ENCODE measurements at regions not wholly inside any gene's neighbourhood (a gene's known extent, or its start where the extent isn't known, plus 50 kb on each side); places are given as distances from the start of the nearest gene placed in this dataset.
"Not testable (repeated sequence)": the region's sequence is repeated elsewhere in the genome, so short reads cannot be mapped to it uniquely, and the experiment has no call there.

DNA sequence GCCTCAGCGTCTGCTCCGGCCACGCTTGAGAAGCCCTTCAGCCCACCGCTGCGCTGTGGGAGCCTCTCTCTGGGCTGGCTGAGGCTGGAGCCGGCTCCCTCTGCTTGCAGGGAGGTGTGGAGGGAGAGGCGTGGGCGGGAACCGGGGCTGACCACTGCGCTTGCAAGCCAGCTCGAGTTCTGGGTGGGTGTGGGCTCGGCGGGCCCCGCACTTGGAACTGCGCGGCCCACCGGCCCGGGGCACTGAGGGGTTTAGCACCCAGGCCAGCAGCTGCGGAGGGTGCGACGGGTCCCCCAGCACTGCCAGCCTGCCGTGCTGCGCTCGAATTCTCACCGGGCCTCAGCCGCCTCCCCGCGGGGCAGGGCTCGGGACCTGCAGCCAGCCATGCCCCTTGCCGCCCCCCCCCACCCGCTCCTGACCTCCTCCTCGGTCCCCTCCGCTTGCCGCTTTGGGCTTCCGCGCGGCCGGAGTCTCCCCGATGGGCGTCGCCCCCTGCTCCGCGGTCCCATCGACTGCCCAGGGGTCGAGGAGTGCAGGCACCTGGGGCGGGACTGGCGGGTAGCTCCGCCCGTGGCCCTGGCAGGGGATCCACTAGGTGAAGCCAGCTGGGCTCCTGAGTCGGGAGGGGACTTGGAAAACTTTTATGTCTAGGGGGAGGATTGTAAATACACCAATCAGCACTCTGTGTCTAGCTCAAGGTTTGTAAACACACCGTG is 106.7 kb downstream of the RAP2B start:
- DNase-seq (ENCODE audit: low read depth), result no peak

- no peak for DNase-seq (ENCODE audit: low read depth)
These were observed 107.7 kb downstream of the RAP2B start for GRCh38 chr3:153269730-153270129.

DNA sequence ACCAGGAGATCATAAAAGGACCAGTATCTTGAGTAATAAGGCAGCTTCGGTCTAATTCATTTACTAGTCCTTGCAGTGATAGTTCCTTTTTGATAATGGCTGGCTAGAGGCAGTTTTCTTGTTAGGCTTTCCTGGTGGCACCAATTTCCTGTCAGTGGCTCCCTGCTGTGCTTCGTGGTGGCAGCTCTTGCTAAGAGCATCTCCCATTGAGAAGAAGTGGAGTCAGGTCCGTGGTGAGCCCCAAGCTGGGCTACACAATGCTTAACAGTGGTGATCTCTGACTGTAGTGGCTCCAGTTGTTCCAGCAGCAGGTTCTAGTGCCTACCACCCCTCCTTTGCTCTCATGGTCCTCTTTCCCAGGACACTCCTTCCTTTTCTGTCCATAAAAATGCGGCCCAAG is 111.2 kb downstream of the RAP2B start:
- no peak for DNase-seq (ENCODE audit: low read depth)

DNA sequence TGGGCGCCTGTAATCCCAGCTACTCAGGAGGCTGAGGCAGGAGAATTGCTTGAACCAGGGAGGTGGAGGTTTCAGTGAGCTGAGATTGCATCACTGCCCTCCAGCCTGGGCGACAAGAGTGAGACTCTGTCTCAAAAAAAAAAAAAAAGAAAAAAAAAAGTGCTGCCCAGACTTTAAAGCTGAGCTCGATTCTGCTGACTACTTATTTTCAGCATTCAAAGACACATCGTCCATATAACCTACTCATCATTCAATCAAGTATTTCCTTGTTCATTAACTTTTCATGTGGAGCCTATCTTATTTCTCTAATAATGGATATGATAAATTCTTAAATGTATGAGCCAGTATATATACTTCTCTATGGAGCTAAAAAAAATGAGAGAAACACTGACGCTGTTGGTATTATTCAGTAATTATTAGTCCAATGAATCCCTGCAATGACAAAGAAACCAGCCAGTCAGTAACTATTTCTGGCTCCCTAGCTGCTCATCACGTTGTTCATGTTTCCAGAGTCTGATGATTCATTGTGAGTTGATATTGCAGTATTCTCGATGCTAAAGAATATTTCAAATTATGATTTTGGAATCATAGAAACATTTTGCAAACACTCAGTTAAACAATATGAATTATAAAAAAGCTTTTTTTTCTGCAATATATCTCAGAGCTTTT is 111.9 kb downstream of the RAP2B start:
- no peak for DNase-seq (ENCODE audit: low read depth)

GRCh38 chr3:153274561-153274960 is 112.5 kb downstream of the RAP2B start:
- no peak for DNase-seq (ENCODE audit: low read depth)

- no peak for DNase-seq (ENCODE audit: low read depth)
These were observed 113.5 kb downstream of the RAP2B start for GRCh38 chr3:153275514-153275913.

DNA sequence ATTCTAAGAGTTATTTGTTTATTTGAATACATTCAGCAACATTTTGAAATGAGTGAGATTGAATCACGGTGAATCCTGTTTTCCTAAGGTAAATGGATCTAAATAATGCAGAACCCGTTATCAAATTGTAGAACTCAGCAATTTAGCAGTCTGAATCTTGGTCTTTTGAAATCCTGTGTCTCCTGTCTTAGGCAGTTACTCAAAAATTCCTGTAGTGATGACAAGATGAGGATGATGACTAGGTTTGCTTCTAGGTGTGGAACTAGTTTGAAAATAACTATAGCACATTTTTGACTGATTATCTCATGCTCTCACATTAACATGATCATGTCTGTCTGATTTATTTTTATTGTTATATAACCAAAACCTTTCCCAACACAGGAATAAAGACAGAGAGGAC is 115.0 kb downstream of the RAP2B start:
- peak; percentile 56 for DNase-seq (ENCODE audit: low read depth)

DNA sequence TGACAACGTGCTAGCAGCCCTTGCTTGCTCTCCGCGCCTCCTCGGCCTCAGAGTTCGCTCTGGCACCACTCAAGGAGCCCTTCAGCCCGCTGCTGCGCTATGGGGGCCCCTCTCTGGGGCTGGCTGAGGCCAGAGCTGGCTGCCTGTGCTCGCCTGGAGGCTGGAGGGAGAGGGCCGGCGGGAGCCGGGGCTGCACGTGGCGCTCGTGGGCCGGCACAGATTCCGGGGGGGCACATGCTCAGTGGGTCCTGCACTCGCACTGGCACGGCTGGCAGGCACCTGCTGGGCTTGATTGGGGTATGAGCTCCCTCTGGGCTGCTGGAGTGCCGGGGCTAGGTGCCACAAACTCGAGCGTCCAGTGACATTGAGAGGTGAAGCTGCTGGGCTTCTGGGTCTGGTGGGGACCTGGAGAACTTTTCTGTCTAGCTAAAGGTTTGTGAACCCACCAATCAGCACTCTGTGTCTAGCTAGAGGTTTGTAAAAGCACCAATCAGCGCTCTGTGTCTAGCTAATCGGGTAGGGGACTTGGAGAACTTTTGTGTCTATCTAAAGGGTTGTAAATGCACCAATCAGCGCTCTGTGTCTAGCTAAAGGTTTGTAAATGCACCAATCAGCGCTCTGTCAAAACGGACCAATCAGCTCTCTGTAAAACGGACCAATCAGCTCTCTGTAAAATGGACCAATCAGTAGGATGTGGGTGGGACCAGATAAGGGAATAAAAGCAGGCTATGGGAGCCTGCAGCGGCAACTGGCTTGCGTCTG is 119.4 kb downstream of the RAP2B start:
- DNase-seq (ENCODE audit: low read depth), result not testable (repeated sequence)

DNA sequence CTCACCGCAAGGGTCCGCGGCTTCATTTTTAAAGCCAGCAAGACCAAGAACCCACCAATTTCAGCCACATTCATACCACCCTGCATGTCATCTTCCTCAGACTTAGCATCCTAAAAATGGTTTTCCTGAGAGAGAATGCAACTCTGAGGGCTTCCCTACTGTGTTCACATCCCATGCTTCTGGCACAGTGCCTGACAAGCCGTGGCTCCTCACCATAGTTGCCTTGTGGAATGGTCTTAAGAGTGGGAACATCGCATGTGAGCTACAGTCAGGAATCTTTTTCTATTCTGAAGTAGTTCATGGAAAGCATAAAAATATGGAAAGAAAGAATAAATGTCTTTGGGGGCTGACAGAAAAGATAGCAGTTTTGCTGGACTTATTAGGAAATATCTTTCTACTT is 120.3 kb downstream of the RAP2B start:
- no peak for DNase-seq (ENCODE audit: low read depth)

DNA sequence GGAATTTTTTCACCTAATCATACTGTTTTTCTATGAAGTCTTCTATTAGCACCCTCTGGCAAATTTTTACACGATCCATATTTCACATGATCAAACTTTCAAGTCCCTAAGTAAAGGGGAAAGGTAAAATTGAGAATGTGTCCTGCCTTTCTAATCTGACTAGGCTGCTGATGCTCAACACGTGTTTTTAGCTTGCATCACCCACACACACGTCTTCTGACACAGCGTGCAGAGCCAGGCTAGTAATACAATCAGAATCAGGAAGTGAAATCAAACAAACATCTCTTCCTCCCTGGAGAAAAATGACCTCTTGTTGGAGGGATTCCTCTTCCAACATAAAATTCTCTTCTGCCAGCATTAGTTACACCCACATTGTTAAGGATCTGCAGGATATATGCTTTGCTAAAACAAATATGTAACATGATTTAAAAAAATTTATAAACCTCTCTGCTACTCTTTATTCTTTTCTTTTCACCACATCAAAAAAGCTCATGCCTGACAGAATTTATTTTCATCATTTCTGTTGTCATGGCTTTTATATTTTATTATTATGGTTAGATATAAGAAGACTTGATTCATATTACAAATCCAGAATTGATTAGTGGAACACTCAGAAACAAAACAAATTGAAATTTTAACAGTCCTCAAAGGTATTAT is 122.4 kb downstream of the RAP2B start:
- DNase-seq (ENCODE audit: low read depth), result peak; percentile 63

- no peak for DNase-seq (ENCODE audit: low read depth)
These were observed 123.2 kb downstream of the RAP2B start for GRCh38 chr3:153285194-153285641.

DNA sequence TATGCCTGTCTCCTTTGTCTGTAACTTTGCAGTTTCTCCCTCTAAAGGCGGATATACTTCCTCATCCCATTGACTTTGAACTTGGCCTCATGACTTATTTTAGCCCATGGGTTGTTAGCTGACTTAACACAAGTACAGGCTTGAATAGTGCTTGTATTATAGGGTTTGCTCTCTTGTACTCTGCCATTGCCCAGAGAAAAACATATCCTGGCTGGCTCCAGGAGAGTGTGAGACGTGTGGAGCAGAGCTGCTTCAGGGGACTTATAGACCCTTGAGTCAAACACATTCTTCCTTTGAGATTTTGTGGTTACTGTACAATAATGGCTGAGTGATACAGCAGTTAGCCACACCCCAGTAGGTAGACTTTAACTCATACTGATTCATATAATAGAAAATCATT is 124.0 kb downstream of the RAP2B start:
- DNase-seq (ENCODE audit: low read depth), result no peak

DNA sequence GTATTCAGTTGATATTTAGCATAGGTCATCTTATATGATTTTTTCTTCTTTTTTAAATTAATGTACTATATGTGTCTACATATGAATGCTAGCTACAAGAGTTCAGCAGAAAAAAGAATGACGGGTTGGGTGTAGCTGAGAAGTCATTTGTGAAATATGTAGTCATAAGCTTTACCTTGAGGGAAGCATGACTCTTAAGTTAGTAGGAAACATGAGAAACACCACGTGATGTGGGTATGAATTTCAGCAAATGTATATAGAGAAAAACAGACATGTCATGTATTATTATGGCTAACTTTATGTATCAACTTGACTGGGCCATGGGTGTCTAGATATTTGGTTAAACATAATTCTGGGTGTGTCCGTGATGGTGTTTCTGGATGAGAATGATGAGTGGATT is 125.0 kb downstream of the RAP2B start:
- no peak for DNase-seq (ENCODE audit: low read depth)

- DNase-seq (ENCODE audit: low read depth), result no peak
These were observed 127.3 kb downstream of the RAP2B start for GRCh38 chr3:153289334-153289808.

DNA sequence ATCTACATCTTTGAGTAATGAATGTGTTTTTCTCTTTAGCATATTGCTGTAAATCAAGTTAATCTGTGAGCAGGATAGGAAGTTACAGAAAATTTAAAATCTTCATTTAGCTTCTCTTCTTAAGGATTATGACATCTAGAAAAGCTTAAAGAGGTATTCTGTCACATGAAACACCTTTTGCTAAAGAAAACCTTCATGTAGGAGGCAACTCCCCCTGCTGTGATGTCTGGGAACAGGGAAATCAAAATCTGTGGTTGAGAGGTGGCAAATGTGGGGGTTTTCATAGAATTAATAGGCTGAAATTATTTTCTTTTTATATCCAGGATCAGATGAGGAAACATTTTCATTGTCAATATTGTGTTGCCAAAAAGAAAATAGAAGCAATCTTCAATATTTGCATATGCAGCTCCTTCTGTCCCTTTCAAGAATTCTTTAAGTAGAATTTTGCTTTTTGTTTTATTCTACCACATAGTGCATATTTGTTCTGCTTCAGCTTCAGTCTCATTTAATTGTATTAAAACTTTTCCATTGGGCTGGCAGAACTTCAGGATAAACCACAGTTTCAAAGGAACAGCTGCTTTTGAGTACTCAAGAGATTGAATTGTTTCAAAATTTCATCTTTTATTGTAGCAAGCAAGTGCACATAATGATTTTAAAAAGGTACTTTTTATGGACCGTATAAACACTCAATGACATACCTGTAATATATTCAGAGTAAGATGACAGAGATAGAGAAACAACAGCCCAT is 128.4 kb downstream of the RAP2B start:
- no peak for DNase-seq (ENCODE audit: low read depth)

DNA sequence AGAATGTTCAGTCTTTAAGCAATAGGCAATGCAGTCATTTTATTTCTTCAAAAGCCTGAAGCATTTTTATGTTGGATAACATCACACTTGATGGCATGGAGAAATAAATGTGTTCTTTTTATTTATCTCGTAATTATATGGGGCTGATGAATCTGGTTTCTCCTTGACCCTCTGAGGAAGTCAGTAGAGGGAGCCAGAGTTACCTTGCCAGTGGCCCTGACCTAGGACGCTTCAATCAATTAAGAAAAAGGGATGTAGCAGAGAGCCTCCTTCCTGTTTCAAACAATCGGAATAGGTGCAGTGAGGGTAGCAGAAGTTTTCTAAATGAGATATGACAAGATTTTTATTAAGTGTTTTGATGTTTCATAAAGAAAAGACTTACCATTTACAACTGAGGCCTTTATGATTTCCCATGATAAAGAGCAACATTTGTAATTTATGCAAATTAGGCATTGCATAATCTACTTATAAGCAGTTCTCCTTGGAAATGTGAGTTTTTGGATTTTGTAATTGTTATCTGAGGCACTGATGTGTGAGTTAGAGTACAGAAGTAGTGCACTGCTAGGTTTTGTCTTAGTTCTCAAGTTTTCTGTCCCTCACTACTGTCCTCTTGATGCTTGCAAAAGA is 129.1 kb downstream of the RAP2B start:
- DNase-seq (ENCODE audit: low read depth), result no peak

DNA sequence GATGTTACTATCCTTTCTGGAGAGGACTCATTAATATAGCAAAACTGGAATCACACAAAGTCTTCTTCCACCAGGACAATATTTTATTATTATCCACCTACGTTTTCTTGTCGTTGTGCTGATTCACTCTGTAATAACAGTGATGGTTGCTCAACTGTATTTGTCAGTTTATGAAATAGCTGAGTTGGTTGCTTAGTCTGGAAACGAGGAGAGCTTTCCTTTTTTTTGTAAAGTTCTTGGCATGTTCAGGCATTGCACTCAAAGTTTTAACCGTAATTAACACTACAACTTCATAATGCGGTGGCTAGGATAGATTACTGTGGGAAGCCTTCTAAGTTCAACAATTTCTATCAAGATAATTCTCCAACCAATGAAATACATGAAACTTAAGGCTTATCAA is 131.2 kb downstream of the RAP2B start:
- no peak for DNase-seq (ENCODE audit: low read depth)

DNA sequence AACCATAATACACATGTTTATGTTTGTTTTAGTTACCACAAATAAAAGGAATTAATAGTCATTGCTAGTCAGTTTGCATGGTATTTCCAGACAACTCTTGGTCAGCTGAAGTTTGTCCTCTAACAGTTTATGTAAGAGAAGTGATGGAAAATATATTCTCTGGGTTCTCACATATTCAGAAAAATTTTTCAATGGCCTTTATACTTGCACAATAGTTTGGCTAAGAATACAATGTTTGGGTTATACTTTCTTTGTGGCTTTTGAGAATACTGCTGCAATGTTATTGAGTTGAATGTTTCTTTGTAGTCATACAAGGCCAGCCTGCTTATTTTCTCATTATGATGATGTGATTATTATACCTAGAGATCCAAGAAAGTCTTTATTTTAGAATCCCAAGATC is 133.9 kb downstream of the RAP2B start:
- no peak for DNase-seq (ENCODE audit: low read depth)

DNA sequence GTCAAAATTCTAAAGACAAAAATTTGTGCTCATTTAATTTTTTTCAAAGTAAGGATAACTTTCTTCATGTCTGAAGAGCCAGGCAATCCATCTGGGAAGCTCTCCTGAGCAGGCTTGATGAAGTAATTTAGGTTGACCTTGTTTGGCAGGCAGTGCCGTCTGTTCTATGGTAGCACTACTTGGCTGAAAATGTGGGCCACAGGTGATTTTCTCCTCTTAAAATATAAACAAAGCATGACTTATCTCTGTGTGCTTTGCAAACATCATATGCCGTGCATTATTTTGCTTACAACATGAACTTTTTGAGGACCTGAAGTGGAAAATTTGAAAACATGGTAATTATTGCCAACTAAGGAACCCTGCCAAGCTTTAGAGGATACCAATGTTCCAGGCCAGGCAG is 143.2 kb downstream of the RAP2B start:
- no peak for DNase-seq (ENCODE audit: low read depth)

- DNase-seq (ENCODE audit: low read depth), result no peak
These were observed 149.5 kb downstream of the RAP2B start for GRCh38 chr3:153311541-153311940.

DNA sequence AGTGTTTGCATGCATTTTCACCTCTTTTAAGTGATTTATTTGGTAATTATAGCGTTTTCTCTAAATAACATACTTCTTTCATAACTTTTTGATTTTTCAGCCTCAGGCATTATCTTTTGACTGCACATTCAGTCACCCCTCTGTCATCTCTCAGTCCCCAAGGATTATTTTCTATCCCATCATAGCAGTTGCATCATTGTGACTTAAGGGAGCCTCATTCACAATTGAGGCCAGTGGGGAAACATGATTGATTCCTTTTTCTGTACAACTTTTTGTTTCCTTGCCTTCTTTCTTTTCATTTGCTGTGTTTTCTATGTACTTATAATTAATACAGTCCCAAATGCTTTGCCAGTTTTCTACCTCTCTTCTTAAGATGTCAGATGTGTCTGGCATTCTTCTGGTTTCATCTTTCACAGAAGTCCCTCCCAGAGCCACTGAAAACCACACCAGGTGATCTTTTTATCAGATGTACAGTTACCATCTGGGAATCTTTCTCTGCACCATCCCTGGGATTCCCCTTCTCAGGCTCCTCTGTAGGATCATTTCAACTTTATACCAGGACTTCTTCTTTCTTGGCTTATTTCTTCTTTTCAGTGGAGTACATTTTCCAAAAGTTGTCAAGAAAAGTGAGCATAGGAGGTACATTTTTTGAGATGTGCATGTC is 151.4 kb downstream of the RAP2B start:
- DNase-seq (ENCODE audit: low read depth), result no peak
